GM21717 (cell line): ENCODE measurements at regions not wholly inside any gene's neighbourhood (a gene's known extent, or its start where the extent isn't known, plus 50 kb on each side); places are given as distances from the start of the nearest gene placed in this dataset.
"Not testable (repeated sequence)": the region's sequence is repeated elsewhere in the genome, so short reads cannot be mapped to it uniquely, and the experiment has no call there.

Experiments used
- ATAC-seq: cut with Tn5 transposase; IDR thresholded peaks from one replicate; pipeline ENCODE4 v1.9.1; 2021; ENCODE audit warnings: mild to moderate bottlenecking, moderate library complexity; ENCODE audit not compliant: unreplicated experiment

GRCh38 chr12:74595696-74596095 is 58.1 kb downstream of the ATXN7L3B start:
- ATAC-seq, result no peak

GRCh38 chr12:74598819-74599218 is 61.2 kb downstream of the ATXN7L3B start:
- no peak for ATAC-seq

GRCh38 chr12:74599932-74600331 is 62.3 kb downstream of the ATXN7L3B start:
- ATAC-seq, result no peak

- ATAC-seq, result not testable (repeated sequence)
These were observed 63.2 kb downstream of the ATXN7L3B start for GRCh38 chr12:74600817-74601216.

GRCh38 chr12:74602881-74603672 is 65.4 kb downstream of the ATXN7L3B start:
- no peak for ATAC-seq

GRCh38 chr12:74608231-74608775 is 70.7 kb downstream of the ATXN7L3B start:
- no peak for ATAC-seq

GRCh38 chr12:74610711-74611110 is 73.1 kb downstream of the ATXN7L3B start:
- ATAC-seq, result no peak

GRCh38 chr12:74614426-74614825 is 76.8 kb downstream of the ATXN7L3B start:
- no peak for ATAC-seq

GRCh38 chr12:74619084-74619483 is 81.4 kb downstream of the ATXN7L3B start:
- ATAC-seq, result no peak

GRCh38 chr12:74619884-74620283 is 82.2 kb downstream of the ATXN7L3B start:
- ATAC-seq, result no peak

- ATAC-seq, result no peak
These were observed 83.3 kb downstream of the ATXN7L3B start for GRCh38 chr12:74620921-74621320.

GRCh38 chr12:74624201-74624600 is 86.6 kb downstream of the ATXN7L3B start:
- no peak for ATAC-seq

GRCh38 chr12:74626397-74626796 is 88.8 kb downstream of the ATXN7L3B start:
- ATAC-seq, result peak; percentile 90

GRCh38 chr12:74641262-74641661 is 103.6 kb downstream of the ATXN7L3B start:
- ATAC-seq, result no peak

- ATAC-seq, result no peak
These were observed 104.1 kb downstream of the ATXN7L3B start for GRCh38 chr12:74641694-74642093.

- ATAC-seq, result no peak
These were observed 107.0 kb downstream of the ATXN7L3B start for GRCh38 chr12:74644681-74645080.

GRCh38 chr12:74646831-74647230 is 109.2 kb downstream of the ATXN7L3B start:
- ATAC-seq, result no peak

- ATAC-seq, result no peak
These were observed 109.6 kb downstream of the ATXN7L3B start for GRCh38 chr12:74647256-74647655.

- ATAC-seq, result no peak
These were observed 118.6 kb downstream of the ATXN7L3B start for GRCh38 chr12:74656251-74656650.

- no peak for ATAC-seq
These were observed 122.8 kb downstream of the ATXN7L3B start for GRCh38 chr12:74660442-74660841.

- ATAC-seq, result no peak
These were observed 126.3 kb downstream of the ATXN7L3B start for GRCh38 chr12:74663958-74664357.

- no peak for ATAC-seq
These were observed 128.1 kb downstream of the ATXN7L3B start for GRCh38 chr12:74665690-74666089.

- no peak for ATAC-seq
These were observed 133.8 kb downstream of the ATXN7L3B start for GRCh38 chr12:74671421-74671820.
